ENCODE measurements at regions not wholly inside any gene's neighbourhood (a gene's known extent, or its start where the extent isn't known, plus 50 kb on each side); places are given as distances from the start of the nearest gene placed in this dataset.
"Not testable (repeated sequence)": the region's sequence is repeated elsewhere in the genome, so short reads cannot be mapped to it uniquely, and the experiment has no call there.

- no peak for DNase-seq
Measured at GRCh38 chr10:8350250-8350967, 295.9 kb downstream of the GATA3 start.

DNA sequence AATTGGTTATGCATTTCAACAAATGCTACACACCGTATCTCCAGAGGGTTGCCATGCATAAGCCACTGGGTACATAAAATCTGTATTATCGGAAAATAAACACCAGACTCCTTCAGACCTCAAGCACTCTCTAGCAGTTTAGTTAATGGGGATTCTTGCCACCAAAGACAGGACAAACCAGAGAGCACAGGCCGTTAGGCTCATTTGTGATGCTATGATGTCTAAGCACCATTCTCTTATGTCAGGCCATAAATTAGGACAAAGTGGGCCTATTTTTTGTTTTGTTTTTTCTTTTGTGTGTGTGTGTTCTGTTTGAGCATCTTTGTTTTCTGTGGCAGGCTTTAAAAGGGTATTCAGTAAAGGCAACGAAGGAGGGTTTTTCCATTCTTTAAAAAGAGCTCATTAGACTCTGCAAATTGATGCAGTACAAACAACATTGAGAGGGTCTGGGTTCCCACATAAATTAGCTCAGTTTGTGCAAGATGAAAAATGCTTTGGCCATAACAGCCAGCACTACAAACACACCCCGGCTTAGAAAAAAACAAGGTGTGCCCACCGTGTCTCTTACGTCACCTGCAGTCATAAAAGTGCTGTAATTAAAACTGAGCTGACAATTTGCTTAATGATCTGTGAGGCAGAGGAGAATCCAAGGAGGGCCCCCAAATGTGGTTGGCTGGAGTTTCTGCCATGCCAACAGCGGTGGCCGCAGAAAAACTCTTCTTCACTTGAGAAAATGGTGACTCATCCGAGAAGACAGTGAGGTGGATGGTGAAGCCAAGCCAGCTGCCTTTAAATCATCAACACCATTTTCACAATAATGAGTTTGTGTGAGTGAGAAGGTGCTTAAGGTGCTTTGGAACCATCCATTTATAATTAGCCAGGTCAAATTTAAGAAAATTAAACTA, 297.9 kb downstream of the GATA3 start:
- DNase-seq: no peak

- DNase-seq: no peak
Measured at GRCh38 chr10:8356283-8356682, 301.8 kb downstream of the GATA3 start.

- DNase-seq: no peak
Measured at GRCh38 chr10:8359467-8359866, 305.0 kb downstream of the GATA3 start.

DNA sequence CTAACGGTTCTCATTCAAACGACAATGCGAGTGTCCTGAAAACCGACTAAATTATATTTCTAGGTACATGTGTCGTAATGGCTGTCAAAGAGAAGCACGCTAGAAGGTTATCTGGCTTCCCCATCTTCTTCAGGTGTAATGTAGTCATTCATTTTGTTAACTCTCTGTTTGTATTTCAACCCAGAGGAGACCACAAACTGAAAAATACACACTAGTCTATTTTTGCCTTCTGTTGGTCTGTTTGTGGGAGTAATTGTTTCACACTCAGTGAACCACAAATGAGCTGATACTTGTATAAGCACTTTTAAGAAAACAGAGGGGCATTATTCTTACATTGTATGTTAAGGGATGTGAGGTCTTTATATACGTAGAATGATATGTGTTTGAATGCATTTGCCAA, 305.9 kb downstream of the GATA3 start:
- no peak for DNase-seq

DNA sequence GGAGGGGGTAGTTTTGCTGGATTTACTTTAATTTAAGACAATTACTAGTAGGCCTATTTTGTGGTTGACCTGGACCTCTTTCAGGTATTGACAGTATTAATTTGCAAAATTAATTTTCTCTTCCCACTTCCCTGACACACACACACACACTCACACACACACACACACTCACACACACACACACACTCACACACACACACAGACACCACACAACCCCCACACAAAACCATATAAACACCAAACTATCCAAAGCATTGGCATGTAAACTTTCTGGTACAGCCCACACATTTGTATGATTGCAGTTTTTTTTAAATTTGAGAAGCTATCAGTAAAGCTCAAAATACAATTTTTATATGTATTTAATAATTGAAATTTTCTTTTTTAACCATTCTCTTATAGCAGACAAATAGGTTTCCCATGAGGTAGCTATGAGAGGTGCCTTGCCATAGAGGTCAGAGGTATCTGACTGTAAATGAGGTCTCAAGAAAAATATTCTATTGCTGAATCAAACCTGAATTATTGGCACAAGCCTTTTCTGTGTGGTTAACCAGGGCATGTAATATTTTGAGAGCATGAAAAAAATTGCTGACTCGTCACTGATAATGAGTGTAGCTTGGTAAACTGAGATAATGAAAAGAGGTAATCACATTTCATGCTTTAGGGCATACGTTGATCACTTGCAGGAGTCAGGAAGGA, 306.5 kb downstream of the GATA3 start:
- no peak for DNase-seq

- no peak for DNase-seq
Measured at GRCh38 chr10:8361510-8361844, 307.0 kb downstream of the GATA3 start.

- no peak for DNase-seq
Measured at GRCh38 chr10:8365935-8366911, 311.7 kb downstream of the GATA3 start.

DNA sequence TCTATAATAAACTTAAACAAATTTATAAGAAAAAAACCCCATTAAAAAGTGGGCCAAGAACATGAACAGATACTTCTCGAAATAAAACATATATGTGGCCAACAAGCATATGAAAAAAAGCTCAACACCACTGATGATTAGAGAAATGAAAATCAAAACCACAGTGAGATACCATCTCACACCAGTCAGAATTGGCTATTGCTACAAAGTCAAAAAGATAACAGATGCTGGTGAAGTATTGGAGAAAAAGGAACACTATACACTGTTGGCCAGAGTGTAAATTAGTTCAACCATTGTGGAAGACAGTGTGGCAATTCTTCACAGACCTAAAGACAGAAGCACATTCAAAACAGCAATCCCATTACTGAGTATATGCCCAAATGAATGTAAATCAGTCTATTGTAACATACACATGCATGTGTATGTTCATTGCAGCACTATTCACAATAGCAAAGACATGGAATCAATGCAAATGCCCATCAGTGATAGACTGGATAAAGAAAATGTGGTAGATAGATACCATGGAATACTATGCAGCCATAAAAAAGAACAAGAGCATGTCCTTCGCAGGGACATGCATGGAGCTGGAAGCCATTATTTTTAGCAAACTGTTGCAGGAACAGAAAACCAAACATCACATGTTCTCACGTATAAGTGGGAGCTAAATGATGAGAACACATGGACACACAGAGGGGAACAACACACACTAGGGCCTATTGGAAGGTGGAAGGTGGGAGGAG, 313.4 kb downstream of the GATA3 start:
- not testable (repeated sequence) for DNase-seq

GRCh38 chr10:8369666-8370065, 315.2 kb downstream of the GATA3 start:
- no peak for DNase-seq

DNA sequence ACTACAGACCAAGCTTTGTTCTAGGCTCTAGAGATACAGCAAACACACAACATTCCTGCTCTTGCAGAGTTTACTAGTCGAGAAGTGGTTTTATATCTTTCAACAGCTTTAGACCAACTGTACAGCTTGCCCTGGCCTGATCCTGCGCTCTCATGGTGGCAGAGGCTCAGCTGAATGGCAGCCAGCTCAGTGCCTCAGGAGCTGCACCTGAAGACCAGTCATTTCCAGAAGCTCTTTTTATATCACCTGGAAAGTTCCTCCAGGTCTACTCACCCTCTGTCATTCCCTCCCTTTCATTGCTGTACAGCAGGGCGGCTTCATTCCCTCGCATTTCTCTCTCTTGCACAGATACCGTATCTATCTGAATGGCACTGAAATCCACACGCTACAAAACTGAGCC, 319.8 kb downstream of the GATA3 start:
- no peak for DNase-seq

DNA sequence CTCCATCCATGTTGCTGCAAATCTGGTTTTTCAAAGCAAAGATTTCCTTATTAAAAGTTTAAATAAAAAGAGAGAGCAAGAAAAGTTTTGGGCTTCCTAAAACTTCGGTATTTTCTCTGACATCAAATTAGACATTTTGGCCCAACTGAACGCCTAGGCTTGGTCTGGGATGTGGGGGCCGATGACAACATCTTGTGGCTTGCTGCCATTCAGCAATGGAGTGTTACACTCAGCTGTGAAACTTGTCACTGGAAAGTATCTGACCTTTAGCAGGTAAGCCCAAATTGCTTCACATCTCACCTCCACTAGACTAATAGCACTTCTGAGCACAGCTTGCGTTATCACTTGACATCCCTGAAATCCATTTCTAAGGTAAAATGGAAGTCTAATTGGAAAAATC, 320.6 kb downstream of the GATA3 start:
- no peak for DNase-seq

- no peak for DNase-seq
Measured at GRCh38 chr10:8378198-8378983, 323.9 kb downstream of the GATA3 start.

- DNase-seq: no peak
Measured at GRCh38 chr10:8379906-8380832, 325.7 kb downstream of the GATA3 start.

DNA sequence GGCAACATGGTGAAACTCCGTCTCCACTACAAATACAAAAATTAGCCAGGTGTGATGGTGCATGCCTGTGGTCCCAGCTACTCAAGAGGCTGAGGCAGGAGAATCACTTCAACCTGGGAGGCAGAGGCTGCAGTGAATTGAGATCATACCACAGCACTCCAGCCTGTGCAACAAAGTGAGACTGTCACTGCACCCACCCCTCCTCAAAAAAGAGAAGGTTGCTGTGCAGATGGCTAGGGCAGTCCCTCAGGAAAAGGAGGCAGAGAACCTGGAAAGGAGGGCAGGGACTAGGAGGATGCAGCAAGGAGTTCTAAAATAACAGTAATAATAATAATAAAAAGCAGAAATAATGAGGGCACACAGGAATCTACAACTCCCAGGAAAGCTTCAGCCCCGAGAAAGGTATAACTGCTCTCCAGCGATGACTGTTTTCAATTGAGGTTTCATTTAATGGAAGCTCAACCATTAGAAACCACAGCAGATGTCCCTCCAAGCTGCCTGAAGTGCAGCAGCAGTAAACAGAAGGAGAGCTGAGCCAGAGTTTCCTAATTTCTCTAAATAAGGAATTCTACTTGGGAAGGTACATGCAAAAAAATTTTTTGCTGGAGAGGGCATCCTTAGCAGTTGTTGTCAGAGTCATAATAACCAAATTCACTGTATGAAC, 326.5 kb downstream of the GATA3 start:
- no peak for DNase-seq

DNA sequence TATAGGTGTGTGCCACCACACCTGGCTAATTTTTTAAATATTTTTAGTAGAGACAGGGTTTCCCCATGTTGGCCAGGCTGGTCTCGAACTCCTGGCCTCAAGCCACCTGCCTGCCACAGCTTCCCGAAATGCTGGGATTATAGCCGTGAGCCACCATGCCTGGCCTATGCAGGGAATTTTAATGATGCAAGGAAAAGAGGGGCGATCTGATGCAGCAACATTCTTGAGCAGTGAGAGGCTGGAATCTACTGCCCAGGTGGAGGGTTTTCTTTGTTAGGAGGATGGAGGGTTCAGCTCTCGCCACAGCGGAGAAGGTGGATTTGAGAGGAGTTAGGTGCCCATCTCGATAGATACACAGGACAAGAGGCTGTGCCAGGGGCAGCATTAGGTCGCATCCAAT, 332.3 kb downstream of the GATA3 start:
- DNase-seq: no peak

DNA sequence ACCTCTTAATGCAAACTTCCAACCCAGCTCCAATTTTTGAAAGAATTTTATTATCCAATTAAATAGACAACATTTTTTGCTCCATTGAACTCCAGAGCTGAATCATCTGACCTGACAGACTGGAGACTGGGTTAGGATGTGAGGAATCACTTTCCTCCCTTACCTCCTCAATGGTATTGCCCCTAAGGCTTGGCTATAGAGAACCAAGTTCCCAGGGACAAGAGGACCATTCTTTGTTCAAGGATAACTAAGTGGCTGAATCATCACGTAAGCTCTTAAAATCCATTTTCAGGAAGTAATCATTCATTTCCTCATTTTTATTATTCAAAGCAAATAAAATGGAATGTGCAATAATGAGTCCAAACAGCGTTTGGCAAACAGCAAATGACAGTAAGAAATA, 335.1 kb downstream of the GATA3 start:
- DNase-seq: no peak

- DNase-seq: no peak
Measured at GRCh38 chr10:8392216-8392615, 337.7 kb downstream of the GATA3 start.

GRCh38 chr10:8393531-8393930, 339.0 kb downstream of the GATA3 start:
- no peak for DNase-seq

Measured in activated gamma-delta T cell (primary cell).